Sigmoid colon (tissue), 4 donors: ENCODE measurements at regions not wholly inside any gene's neighbourhood (a gene's known extent, or its start where the extent isn't known, plus 50 kb on each side); places are given as distances from the start of the nearest gene placed in this dataset.

ENCODE experiments used
- EP300 ChIP-seq, 4 donors: sonication (generic); formaldehyde crosslinking; IDR thresholded peaks; one replicate each; pipeline ENCODE4 v1.6.1; 2017; ENCODE audit warnings: antibody characterized with exemption in 4 of 4
- POLR2A ChIP-seq, 2 donors: fragments of 450-650 bp; IDR thresholded peaks; one replicate each; pipeline ENCODE4 v1.6.1; 2016; ENCODE audit warnings: antibody characterized with exemption in 2 of 2, mild to moderate bottlenecking in 2 of 2, moderate library complexity in 2 of 2
- POLR2AphosphoS5 ChIP-seq, 4 donors: sonication (generic); formaldehyde crosslinking; IDR thresholded peaks; one replicate each; pipeline ENCODE4 v1.6.1; 2017; ENCODE audit warnings: antibody characterized with exemption in 4 of 4
- TF ChIP-seq, protein P1 (sequence below), 4 experiments: fragments of 450-650 bp in 3 of 4; fragments of 200-600 bp in 1 of 4; IDR thresholded peaks; one replicate each; pipeline ENCODE4 v1.5.1; 2016 to 2019; ENCODE audit warnings: antibody characterized with exemption in 4 of 4, mild to moderate bottlenecking in 3 of 4, moderate library complexity in 2 of 4

DNA sequence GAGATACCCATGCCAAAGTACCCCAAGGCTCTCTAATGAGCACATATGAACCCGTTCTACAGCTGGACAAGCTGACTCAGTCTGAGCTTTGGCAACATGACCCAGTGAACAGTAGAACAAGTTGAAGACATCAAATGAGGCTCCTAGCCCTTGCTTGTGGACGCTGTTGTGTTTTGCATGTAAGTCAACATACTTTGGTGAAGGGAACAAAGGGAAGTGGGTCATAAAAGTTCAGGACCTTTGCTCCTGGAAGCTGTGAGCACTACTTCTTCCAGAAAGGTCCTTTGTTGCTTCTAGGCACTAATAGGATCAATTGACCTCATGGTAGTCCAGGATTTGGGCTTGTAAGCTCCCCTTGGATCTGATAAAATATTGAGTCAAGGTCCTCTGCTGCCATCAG lies 613.5 kb upstream of the TBX3 start:
- TF ChIP-seq POLR2A (IDR thresholded peaks at IDR 0.05): no peak
- TF ChIP-seq, protein P1, sequence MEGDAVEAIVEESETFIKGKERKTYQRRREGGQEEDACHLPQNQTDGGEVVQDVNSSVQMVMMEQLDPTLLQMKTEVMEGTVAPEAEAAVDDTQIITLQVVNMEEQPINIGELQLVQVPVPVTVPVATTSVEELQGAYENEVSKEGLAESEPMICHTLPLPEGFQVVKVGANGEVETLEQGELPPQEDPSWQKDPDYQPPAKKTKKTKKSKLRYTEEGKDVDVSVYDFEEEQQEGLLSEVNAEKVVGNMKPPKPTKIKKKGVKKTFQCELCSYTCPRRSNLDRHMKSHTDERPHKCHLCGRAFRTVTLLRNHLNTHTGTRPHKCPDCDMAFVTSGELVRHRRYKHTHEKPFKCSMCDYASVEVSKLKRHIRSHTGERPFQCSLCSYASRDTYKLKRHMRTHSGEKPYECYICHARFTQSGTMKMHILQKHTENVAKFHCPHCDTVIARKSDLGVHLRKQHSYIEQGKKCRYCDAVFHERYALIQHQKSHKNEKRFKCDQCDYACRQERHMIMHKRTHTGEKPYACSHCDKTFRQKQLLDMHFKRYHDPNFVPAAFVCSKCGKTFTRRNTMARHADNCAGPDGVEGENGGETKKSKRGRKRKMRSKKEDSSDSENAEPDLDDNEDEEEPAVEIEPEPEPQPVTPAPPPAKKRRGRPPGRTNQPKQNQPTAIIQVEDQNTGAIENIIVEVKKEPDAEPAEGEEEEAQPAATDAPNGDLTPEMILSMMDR (IDR thresholded peaks at IDR 0.05): no peak
- TF ChIP-seq POLR2AphosphoS5 (IDR thresholded peaks at IDR 0.05): no peak
- TF ChIP-seq EP300 (IDR thresholded peaks at IDR 0.05): no peak
